ENCODE measurements at regions not wholly inside any gene's neighbourhood (a gene's known extent, or its start where the extent isn't known, plus 50 kb on each side); places are given as distances from the start of the nearest gene placed in this dataset.

DNA sequence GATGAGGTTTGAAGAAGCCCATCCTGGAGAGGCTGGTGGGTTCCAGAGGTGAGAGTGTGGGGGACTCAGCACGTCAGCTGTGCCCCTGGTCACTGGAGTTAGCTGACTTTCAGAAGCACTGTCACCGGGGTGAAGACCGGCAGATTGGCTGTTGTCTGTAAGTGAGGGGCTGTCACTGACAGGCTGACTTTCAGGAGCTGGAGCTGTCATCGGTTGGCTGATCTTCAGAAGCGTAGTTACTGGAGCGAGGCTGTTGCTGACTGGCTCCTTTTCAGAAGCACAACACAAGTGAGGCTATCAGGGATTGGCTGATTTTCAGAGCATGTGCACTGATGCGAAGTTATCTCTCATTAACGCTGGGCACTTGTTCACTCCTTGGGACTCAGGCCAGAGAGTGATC lies 738.4 kb upstream of the ID2 start:
- Histone ChIP-seq H3K9ac (ENCODE audit: insufficient read length, low read depth) (no peak overlapping the region), H3K4me1 (ENCODE audit: insufficient read depth, insufficient read length) (no peaks in the 10 kb centered on the region), H3K27me3 (ENCODE audit: insufficient read depth, insufficient read length) (no peaks in the 10 kb centered on the region), H3K4me3 (ENCODE audit: insufficient read length, low read depth) (no peak overlapping the region), H3K36me3 (ENCODE audit: insufficient read depth, insufficient read length, low read length) (no peaks in the 10 kb centered on the region), H3K9me3 (ENCODE audit: insufficient read depth, low read length) (no peaks in the 10 kb centered on the region)
- TF ChIP-seq ZNF274 (IDR thresholded peaks at IDR 0.05; ENCODE audit: low read depth, low read length) = no peak
- TF ChIP-seq YY1 (IDR thresholded peaks at IDR 0.05; ENCODE audit: insufficient read depth, insufficient read length) = no peak
- TF ChIP-seq SUZ12 (IDR thresholded peaks at IDR 0.05; ENCODE audit: extremely low read depth, insufficient read depth, insufficient read length) = no peak
- DNase-seq (ENCODE audit: low read depth, low spot score) = no peak

DNA sequence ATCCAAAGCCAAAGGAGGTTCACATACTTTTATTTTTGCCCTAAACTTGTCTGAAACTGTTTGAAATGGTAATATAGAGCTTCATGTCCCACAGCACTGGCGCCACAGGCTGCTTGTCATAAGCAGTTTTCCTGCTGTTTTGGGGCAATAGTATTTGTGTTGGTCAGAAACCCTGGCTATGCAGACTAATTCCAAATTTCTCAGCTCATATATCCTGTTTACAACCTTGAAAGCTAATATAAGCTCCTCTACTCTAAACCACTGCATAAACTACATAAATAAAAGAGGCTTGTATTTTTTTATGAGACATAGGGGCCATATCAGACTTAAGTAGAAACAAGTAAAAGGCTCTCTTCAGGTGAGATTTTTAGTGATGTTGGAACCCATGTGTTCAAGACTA lies 736.8 kb upstream of the ID2 start:
- Histone ChIP-seq H3K9me3 (ENCODE audit: insufficient read depth, low read length) (no peaks in the 10 kb centered on the region), H3K9ac (ENCODE audit: insufficient read length, low read depth) (no peak overlapping the region), H3K4me3 (ENCODE audit: insufficient read length, low read depth) (no peak overlapping the region), H3K4me1 (ENCODE audit: insufficient read depth, insufficient read length) (no peaks in the 10 kb centered on the region), H3K36me3 (ENCODE audit: insufficient read depth, insufficient read length, low read length) (no peaks in the 10 kb centered on the region), H3K27me3 (ENCODE audit: insufficient read depth, insufficient read length) (no peaks in the 10 kb centered on the region)
- TF ChIP-seq ZNF274 (IDR thresholded peaks at IDR 0.05; ENCODE audit: low read depth, low read length) = no peak
- DNase-seq (ENCODE audit: low read depth, low spot score) = no peak

DNA sequence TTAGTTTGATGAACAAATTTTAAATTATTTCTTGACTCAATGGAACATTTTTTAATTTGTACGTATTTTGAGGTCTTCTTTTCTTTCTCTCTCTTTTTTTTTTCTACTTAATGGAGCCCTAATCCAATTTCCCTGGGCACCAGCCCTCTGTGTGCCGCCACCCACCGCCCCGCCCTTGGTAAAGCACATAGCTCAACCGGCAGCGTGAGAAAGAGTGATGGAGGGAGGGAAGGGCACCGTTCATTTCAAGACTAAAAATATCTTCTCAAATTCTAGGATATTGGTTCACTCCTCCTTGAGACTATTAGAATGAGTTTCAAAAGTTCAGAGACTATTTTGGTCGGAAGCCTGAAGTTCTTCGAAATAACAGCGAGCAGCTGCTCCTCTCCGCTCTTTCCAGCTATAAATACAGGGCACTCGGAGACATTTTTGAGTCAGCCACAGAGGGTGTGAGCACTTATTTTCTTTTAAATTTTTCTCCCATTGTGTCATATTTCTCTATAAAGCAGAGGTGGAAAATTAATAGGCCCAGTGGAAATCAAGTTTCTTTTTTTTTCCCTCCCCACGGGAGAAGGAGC lies 731.7 kb upstream of the ID2 start:
- no peaks in the 10 kb centered on the region for H3K36me3 ChIP-seq (ENCODE audit: insufficient read depth, insufficient read length, low read length)
- no peaks in the 10 kb centered on the region for H3K4me1 ChIP-seq (ENCODE audit: insufficient read depth, insufficient read length)
- H3K4me3 ChIP-seq (ENCODE audit: insufficient read length, low read depth) = no peak overlapping the region
- no peak overlapping the region for H3K9ac ChIP-seq (ENCODE audit: insufficient read length, low read depth)
- no peaks in the 10 kb centered on the region for H3K9me3 ChIP-seq (ENCODE audit: insufficient read depth, low read length)
- TF ChIP-seq ZNF274 (IDR thresholded peaks at IDR 0.05; ENCODE audit: low read depth, low read length) (no peak), SUZ12 (IDR thresholded peaks at IDR 0.05; ENCODE audit: extremely low read depth, insufficient read depth, insufficient read length) (no peak), YY1 (IDR thresholded peaks at IDR 0.05; ENCODE audit: insufficient read depth, insufficient read length) (no peak)
- DNase-seq (ENCODE audit: low read depth, low spot score) = no peak
- H3K27me3 ChIP-seq (ENCODE audit: insufficient read depth, insufficient read length) = no peaks in the 10 kb centered on the region

DNA sequence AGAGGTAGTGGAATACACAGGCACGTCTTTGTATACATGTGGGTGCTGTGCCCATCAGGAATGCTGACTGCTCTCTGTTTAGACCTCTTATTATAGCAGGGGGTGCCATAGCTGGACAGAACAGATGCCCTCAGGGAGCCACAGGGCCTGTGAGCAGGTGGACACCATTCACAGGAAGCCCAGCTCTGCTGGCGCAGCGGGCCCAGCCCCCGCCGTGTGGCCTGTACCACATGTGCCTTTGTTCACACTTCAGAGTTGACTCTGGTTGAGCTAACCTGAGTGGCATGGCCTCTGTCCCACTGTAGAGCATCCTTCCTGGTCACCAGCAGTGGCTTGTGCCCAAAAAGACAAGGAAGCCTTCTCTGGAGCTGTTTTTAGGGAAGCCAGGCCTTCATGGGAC lies 730.9 kb upstream of the ID2 start:
- no peak for DNase-seq (ENCODE audit: low read depth, low spot score)
- H3K4me3 ChIP-seq (ENCODE audit: insufficient read length, low read depth) = no peak overlapping the region
- no peaks in the 10 kb centered on the region for H3K36me3 ChIP-seq (ENCODE audit: insufficient read depth, insufficient read length, low read length)
- no peaks in the 10 kb centered on the region for H3K9me3 ChIP-seq (ENCODE audit: insufficient read depth, low read length)
- TF ChIP-seq SUZ12 (IDR thresholded peaks at IDR 0.05; ENCODE audit: extremely low read depth, insufficient read depth, insufficient read length) (no peak), ZNF274 (IDR thresholded peaks at IDR 0.05; ENCODE audit: low read depth, low read length) (no peak), YY1 (IDR thresholded peaks at IDR 0.05; ENCODE audit: insufficient read depth, insufficient read length) (no peak)
- no peak overlapping the region for H3K9ac ChIP-seq (ENCODE audit: insufficient read length, low read depth)
- no peaks in the 10 kb centered on the region for H3K27me3 ChIP-seq (ENCODE audit: insufficient read depth, insufficient read length)
- no peaks in the 10 kb centered on the region for H3K4me1 ChIP-seq (ENCODE audit: insufficient read depth, insufficient read length)

DNA sequence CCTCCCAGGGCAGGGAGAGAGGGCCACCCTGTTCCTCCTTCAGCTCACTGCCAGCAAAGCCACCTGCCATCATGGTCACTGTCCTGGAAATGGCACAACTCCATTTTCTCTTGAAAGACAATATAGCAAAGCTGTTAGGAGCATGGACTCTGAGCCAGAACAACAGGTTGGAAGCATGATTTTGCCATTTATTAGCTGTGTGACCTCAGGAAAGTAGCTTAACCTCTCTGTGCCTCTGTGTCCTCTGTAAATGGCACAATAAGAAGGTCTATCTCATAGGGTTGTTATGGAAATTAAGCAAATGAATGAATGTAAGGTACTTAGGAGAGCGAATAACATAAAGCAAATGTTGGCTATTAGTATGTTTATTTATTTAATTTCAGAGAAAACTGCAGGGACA lies 730.4 kb upstream of the ID2 start:
- H3K9ac ChIP-seq (ENCODE audit: insufficient read length, low read depth) = no peak overlapping the region
- no peaks in the 10 kb centered on the region for H3K4me1 ChIP-seq (ENCODE audit: insufficient read depth, insufficient read length)
- TF ChIP-seq ZNF274 (IDR thresholded peaks at IDR 0.05; ENCODE audit: low read depth, low read length) (no peak), SUZ12 (IDR thresholded peaks at IDR 0.05; ENCODE audit: extremely low read depth, insufficient read depth, insufficient read length) (no peak), YY1 (IDR thresholded peaks at IDR 0.05; ENCODE audit: insufficient read depth, insufficient read length) (no peak)
- H3K36me3 ChIP-seq (ENCODE audit: insufficient read depth, insufficient read length, low read length) = no peaks in the 10 kb centered on the region
- no peaks in the 10 kb centered on the region for H3K27me3 ChIP-seq (ENCODE audit: insufficient read depth, insufficient read length)
- no peak for DNase-seq (ENCODE audit: low read depth, low spot score)
- no peaks in the 10 kb centered on the region for H3K9me3 ChIP-seq (ENCODE audit: insufficient read depth, low read length)
- H3K4me3 ChIP-seq (ENCODE audit: insufficient read length, low read depth) = no peak overlapping the region

DNA sequence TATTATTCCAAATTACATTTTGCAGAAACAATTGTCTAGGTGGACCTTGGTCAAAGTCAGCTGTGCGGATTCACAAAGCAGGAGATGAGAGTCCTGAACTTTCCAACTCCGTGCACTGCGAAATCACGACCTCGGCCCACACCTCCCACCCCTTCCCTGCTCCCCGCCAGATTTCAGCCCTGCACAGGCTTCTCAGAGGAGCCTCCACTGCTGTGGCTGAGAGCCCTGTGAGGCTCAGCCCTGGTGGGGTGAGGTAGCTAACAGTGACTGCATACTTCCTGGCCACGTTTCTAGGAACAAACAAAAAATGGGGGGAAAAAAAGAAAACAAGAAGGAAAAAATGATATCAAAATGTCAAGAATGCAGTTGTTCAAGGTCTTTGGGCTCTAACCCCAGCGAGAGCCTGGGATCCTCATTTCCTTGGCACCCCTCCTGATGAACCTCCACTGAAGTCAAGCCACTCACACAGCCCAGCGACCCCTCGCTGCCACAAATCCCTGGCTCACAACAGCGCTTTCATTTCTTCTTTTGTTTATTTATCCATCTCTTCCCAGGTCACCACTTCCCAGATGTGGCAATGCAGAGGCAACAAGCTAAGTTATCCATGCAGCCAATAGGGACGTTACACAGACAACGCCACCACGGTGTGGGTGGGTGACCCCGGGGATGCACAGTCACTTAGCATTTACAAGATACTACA lies 729.7 kb upstream of the ID2 start:
- no peaks in the 10 kb centered on the region for H3K36me3 ChIP-seq (ENCODE audit: insufficient read depth, insufficient read length, low read length)
- H3K27me3 ChIP-seq (ENCODE audit: insufficient read depth, insufficient read length) = no peaks in the 10 kb centered on the region
- no peak for DNase-seq (ENCODE audit: low read depth, low spot score)
- H3K9ac ChIP-seq (ENCODE audit: insufficient read length, low read depth) = no peak overlapping the region
- H3K4me1 ChIP-seq (ENCODE audit: insufficient read depth, insufficient read length) = no peaks in the 10 kb centered on the region
- no peak for TF ChIP-seq ZNF274 (IDR thresholded peaks at IDR 0.05; ENCODE audit: low read depth, low read length)
- no peak for TF ChIP-seq SUZ12 (IDR thresholded peaks at IDR 0.05; ENCODE audit: extremely low read depth, insufficient read depth, insufficient read length)
- TF ChIP-seq YY1 (IDR thresholded peaks at IDR 0.05; ENCODE audit: insufficient read depth, insufficient read length) = no peak
- H3K4me3 ChIP-seq (ENCODE audit: insufficient read length, low read depth) = no peak overlapping the region
- no peaks in the 10 kb centered on the region for H3K9me3 ChIP-seq (ENCODE audit: insufficient read depth, low read length)

DNA sequence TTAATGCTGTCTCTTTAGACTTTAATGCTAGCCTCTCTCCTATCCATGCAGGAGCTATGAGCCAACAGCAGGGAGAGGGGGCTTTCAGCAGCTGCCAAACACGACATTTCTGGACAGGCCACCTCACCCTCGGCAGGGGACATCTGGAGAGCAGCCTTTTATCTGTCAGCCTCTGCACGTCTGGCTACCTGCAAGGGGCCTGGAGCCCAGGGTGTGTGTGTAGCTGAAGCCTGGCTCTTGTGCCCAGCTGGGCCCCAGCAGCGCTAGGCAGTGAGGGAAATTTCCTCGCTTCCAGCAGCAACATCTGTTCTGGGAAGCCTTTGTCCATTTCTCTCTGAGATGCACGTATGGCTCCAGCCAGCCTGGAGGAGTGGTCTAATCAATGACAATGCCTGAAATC lies 728.7 kb upstream of the ID2 start:
- no peaks in the 10 kb centered on the region for H3K4me1 ChIP-seq (ENCODE audit: insufficient read depth, insufficient read length)
- H3K9me3 ChIP-seq (ENCODE audit: insufficient read depth, low read length) = no peaks in the 10 kb centered on the region
- no peak for DNase-seq (ENCODE audit: low read depth, low spot score)
- H3K36me3 ChIP-seq (ENCODE audit: insufficient read depth, insufficient read length, low read length) = no peaks in the 10 kb centered on the region
- H3K9ac ChIP-seq (ENCODE audit: insufficient read length, low read depth) = no peak overlapping the region
- no peak overlapping the region for H3K4me3 ChIP-seq (ENCODE audit: insufficient read length, low read depth)
- no peak for TF ChIP-seq ZNF274 (IDR thresholded peaks at IDR 0.05; ENCODE audit: low read depth, low read length)
- no peak for TF ChIP-seq SUZ12 (IDR thresholded peaks at IDR 0.05; ENCODE audit: extremely low read depth, insufficient read depth, insufficient read length)
- TF ChIP-seq YY1 (IDR thresholded peaks at IDR 0.05; ENCODE audit: insufficient read depth, insufficient read length) = no peak
- H3K27me3 ChIP-seq (ENCODE audit: insufficient read depth, insufficient read length) = no peaks in the 10 kb centered on the region

All from NT2/D1 (cell line).